H9 (cell line): ENCODE measurements at regions not wholly inside any gene's neighbourhood (a gene's known extent, or its start where the extent isn't known, plus 50 kb on each side); places are given as distances from the start of the nearest gene placed in this dataset.
"Not testable (repeated sequence)": the region's sequence is repeated elsewhere in the genome, so short reads cannot be mapped to it uniquely, and the experiment has no call there.

ENCODE experiments used
- DNase-seq: peaks from one replicate; pipeline ENCODE4 v3.0.0-alpha.2; 2017
- H2AFZ ChIP-seq: one replicate; pipeline ENCODE4 v1.6.1; 2013; ENCODE audit warnings: mild to moderate bottlenecking, low read length, control low read depth, moderate library complexity
- H2AK5ac ChIP-seq: 2 replicates; pipeline ENCODE4 v1.6.1; 2013; ENCODE audit warnings: low read length, control low read depth, mixed read lengths; ENCODE audit not compliant: insufficient read length
- H2BK120ac ChIP-seq: one replicate; pipeline ENCODE4 v1.6.1; 2013; ENCODE audit warnings: low read depth, mild to moderate bottlenecking, low read length, control low read depth, inconsistent platforms; ENCODE audit not compliant: poor library complexity, severe bottlenecking
- H2BK12ac ChIP-seq: 2 replicates; pipeline ENCODE4 v1.6.1; 2013; ENCODE audit warnings: low read length, control low read depth, mixed read lengths, low read depth; ENCODE audit not compliant: insufficient read length
- H2BK15ac ChIP-seq: 2 replicates; pipeline ENCODE4 v1.6.1; 2013; ENCODE audit warnings: low read depth, low read length, control low read depth
- H2BK20ac ChIP-seq: one replicate; pipeline ENCODE4 v1.6.1; 2013; ENCODE audit warnings: low read depth, mild to moderate bottlenecking, low read length, control low read depth, inconsistent platforms; ENCODE audit not compliant: poor library complexity, severe bottlenecking
- H2BK5ac ChIP-seq: 2 replicates; pipeline ENCODE4 v1.6.1; 2013; ENCODE audit warnings: low read length, control low read depth, mixed read lengths; ENCODE audit not compliant: insufficient read length
- H3K14ac ChIP-seq: 2 replicates; pipeline ENCODE4 v1.6.1; 2013; ENCODE audit warnings: low read length, control low read depth; ENCODE audit not compliant: insufficient read depth
- H3K18ac ChIP-seq: 2 replicates; pipeline ENCODE4 v1.6.1; 2013; ENCODE audit warnings: low read depth, mild to moderate bottlenecking, mixed read lengths, low read length, control low read depth; ENCODE audit not compliant: insufficient read length
- H3K23ac ChIP-seq: 2 replicates; pipeline ENCODE4 v1.6.1; 2013; ENCODE audit warnings: low read length, control low read depth, mixed read lengths, low read depth; ENCODE audit not compliant: insufficient read length
- H3K23me2 ChIP-seq: 2 replicates; pipeline ENCODE4 v1.6.1; 2013; ENCODE audit warnings: low read depth, mild to moderate bottlenecking, mixed read lengths, low read length, control low read depth; ENCODE audit not compliant: insufficient read length, poor library complexity, severe bottlenecking
- H3K27ac ChIP-seq: 2 replicates; pipeline ENCODE4 v1.5.1; 2013; ENCODE audit warnings: low read length, control low read depth, mixed read lengths, low read depth; ENCODE audit not compliant: insufficient read length
- H3K27me3 ChIP-seq: 2 replicates; pipeline ENCODE4 v1.6.1; 2013; ENCODE audit warnings: low read length, control low read depth, inconsistent platforms; ENCODE audit not compliant: insufficient read depth
- H3K4ac ChIP-seq: 2 replicates; pipeline ENCODE4 v1.6.1; 2013; ENCODE audit warnings: low read depth, mild to moderate bottlenecking, control low read depth, inconsistent platforms, low read length, moderate library complexity
- H3K4me1 ChIP-seq: 2 replicates; pipeline ENCODE4 v1.6.1; 2013; ENCODE audit warnings: low read length, control low read depth, inconsistent platforms; ENCODE audit not compliant: insufficient read depth
- H3K4me2 ChIP-seq: 2 replicates; pipeline ENCODE4 v1.6.1; 2013; ENCODE audit warnings: low read length, control low read depth, mixed read lengths; ENCODE audit not compliant: insufficient read length, insufficient read depth
- H3K56ac ChIP-seq: 2 replicates; pipeline ENCODE4 v1.6.1; 2013; ENCODE audit warnings: low read depth, mild to moderate bottlenecking, mixed read lengths, low read length, control low read depth; ENCODE audit not compliant: insufficient read length
- H3K79me1 ChIP-seq: 2 replicates; pipeline ENCODE4 v1.6.1; 2013; ENCODE audit warnings: low read depth, mild to moderate bottlenecking, moderate library complexity, low read length, control low read depth, inconsistent platforms; ENCODE audit not compliant: insufficient read depth, poor library complexity, severe bottlenecking
- H3K79me2 ChIP-seq: 2 replicates; pipeline ENCODE4 v1.6.1; 2013; ENCODE audit warnings: low read length, control low read depth, inconsistent platforms; ENCODE audit not compliant: insufficient read depth
- H3K9ac ChIP-seq: 2 replicates; pipeline ENCODE4 v1.6.1; 2013; ENCODE audit warnings: low read length, control low read depth, mixed read lengths; ENCODE audit not compliant: insufficient read length; ENCODE audit errors: extremely low read depth
- H3K9me3 ChIP-seq: one replicate; pipeline ENCODE4 v1.6.1; 2013; ENCODE audit warnings: low read depth, low read length, inconsistent platforms; ENCODE audit not compliant: control insufficient read depth
- H3T11ph ChIP-seq: one replicate; pipeline ENCODE4 v1.6.1; 2013; ENCODE audit warnings: mild to moderate bottlenecking, low read length, control low read depth, inconsistent platforms
- H4K20me1 ChIP-seq: one replicate; pipeline ENCODE4 v1.6.1; 2013; ENCODE audit not compliant: control insufficient read depth, insufficient read length, insufficient read depth
- H4K5ac ChIP-seq: 2 replicates; pipeline ENCODE4 v1.6.1; 2013; ENCODE audit warnings: low read depth, mild to moderate bottlenecking, mixed read lengths, low read length, control low read depth; ENCODE audit not compliant: insufficient read length
- H4K8ac ChIP-seq: replicated peaks from 2 replicates; pipeline ENCODE4 v1.6.1; 2013; ENCODE audit warnings: low read length, control low read depth, mixed read lengths, low read depth; ENCODE audit not compliant: insufficient read length
- H4K91ac ChIP-seq: 2 replicates; pipeline ENCODE4 v1.6.1; 2013; ENCODE audit warnings: low read depth, mild to moderate bottlenecking, moderate library complexity, mixed read lengths, low read length, control low read depth; ENCODE audit not compliant: insufficient read length
- H3K27ac Mint-ChIP-seq, 3 experiments: 2 replicates in 2 of 3; 3 replicates in 1 of 3; pipeline ENCODE4 v1.8.0; 2020 to 2021; ENCODE audit warnings: mixed read lengths in 3 of 3, mild to moderate bottlenecking in 1 of 3, moderate library complexity in 1 of 3
- H3K27me3 Mint-ChIP-seq: 2 replicates; pipeline ENCODE4 v1.8.0; 2021; ENCODE audit warnings: low read depth, mild to moderate bottlenecking, moderate library complexity, mixed read lengths
- H3K36me3 Mint-ChIP-seq, 3 experiments: 2 replicates in 2 of 3; 3 replicates in 1 of 3; pipeline ENCODE4 v1.8.0; 2020 to 2021; ENCODE audit warnings: low read depth in 3 of 3, mixed read lengths in 3 of 3; ENCODE audit not compliant: insufficient read depth in 1 of 3
- H3K4me1 Mint-ChIP-seq, 2 experiments: 2 replicates each; pipeline ENCODE4 v1.8.0; 2020; ENCODE audit warnings: mixed read lengths in 2 of 2
- H3K4me3 Mint-ChIP-seq, 2 experiments: 2 replicates in 1 of 2; 3 replicates in 1 of 2; pipeline ENCODE4 v1.8.0; 2020 to 2021; ENCODE audit warnings: mild to moderate bottlenecking in 2 of 2, mixed read lengths in 2 of 2, moderate library complexity in 1 of 2
- H3K9me3 Mint-ChIP-seq, 2 experiments: 2 replicates in 1 of 2; 3 replicates in 1 of 2; pipeline ENCODE4 v1.8.0; 2020; ENCODE audit warnings: mild to moderate bottlenecking in 2 of 2, mixed read lengths in 2 of 2, moderate library complexity in 1 of 2
- WGBS: extraction: QIAGEN DNeasy Blood & Tissue Kit; methylation state at CpG from one replicate; pipeline ENCODE4 v1.1.7; 2013; ENCODE audit warnings: missing lambda C conversion rate, low lambda C conversion rate, mixed read lengths; ENCODE audit not compliant: insufficient read length; ENCODE audit errors: extremely low coverage; 5-methylcytosine and 5-hydroxymethylcytosine counted together

DNA sequence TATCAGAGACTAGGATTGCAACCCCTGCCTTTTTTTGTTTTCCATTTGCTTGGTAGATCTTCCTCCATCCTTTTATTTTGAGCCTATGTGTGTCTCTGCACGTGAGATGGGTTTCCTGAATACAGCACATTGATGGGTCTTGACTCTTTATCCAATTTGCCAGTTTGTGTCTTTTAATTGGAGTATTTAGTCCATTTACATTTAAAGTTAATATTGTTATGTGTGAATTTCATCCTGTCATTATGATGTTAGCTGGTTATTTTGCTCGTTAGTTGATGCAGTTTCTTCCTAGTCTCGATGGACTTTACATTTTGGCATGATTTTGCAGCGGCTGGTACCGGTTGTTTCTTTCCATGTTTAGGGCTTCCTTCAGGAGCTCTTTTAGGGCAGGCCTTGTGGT lies 99.2 kb upstream of the CNTNAP2 start:
- H3K79me2 ChIP-seq, H4K91ac ChIP-seq, H3K23ac ChIP-seq, H3K4ac ChIP-seq, H3K9ac ChIP-seq, H3K4me1 ChIP-seq, H2AK5ac ChIP-seq, H4K20me1 ChIP-seq, H2BK12ac ChIP-seq, H3K27ac ChIP-seq, H3K4me2 ChIP-seq, H3K27me3 ChIP-seq, H3K36me3 Mint-ChIP-seq, H3K27ac Mint-ChIP-seq, H3K18ac ChIP-seq, H3K23me2 ChIP-seq, H4K8ac ChIP-seq, H4K5ac ChIP-seq, H2BK15ac ChIP-seq, H3K9me3 ChIP-seq, H3K27me3 Mint-ChIP-seq, H2AFZ ChIP-seq, DNase-seq, H3K14ac ChIP-seq, H3K79me1 ChIP-seq, H3K4me3 Mint-ChIP-seq, H2BK5ac ChIP-seq, H3K9me3 Mint-ChIP-seq, H3K56ac ChIP-seq, H3T11ph ChIP-seq, H2BK120ac ChIP-seq, H2BK20ac ChIP-seq: not testable (repeated sequence)
- peaks cover 11 to 12% of the 10 kb centered on the region in 2 experiments for H3K4me1 Mint-ChIP-seq
- WGBS: no CpG with 5 or more reads among the region's 5 CpGs

DNA sequence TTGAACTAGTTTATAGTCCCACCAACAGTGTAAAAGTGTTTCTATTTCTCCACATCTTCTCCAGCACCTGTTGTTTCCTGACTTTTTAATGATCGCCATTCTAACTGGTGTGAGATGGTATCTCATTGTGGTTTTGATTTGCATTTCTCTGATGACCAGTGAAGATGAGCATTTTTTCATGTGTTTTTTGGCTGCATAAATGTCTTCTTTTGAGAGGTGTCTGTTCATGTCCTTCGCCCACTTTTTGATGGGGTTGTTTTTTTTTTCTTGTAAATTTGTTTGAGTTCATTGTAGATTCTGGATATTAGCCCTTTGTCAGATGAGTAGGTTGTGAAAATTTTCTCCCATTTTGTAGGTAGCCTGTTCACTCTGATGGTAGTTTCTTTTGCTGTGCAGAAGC lies 102.4 kb upstream of the CNTNAP2 start:
- H4K91ac ChIP-seq, H3K36me3 Mint-ChIP-seq, H3K23ac ChIP-seq, H4K5ac ChIP-seq, H3K27me3 ChIP-seq, H3K4me3 Mint-ChIP-seq, H3K23me2 ChIP-seq, H2BK20ac ChIP-seq, H3K14ac ChIP-seq, H2BK15ac ChIP-seq, H2BK120ac ChIP-seq, H3K79me2 ChIP-seq, H3K4ac ChIP-seq, H3K79me1 ChIP-seq, H2AFZ ChIP-seq, H3K27ac Mint-ChIP-seq, H3K27me3 Mint-ChIP-seq, H3K4me1 Mint-ChIP-seq, H2BK5ac ChIP-seq, H3K9me3 ChIP-seq, H3K18ac ChIP-seq, H3K4me1 ChIP-seq, H3K9me3 Mint-ChIP-seq, DNase-seq, H3K27ac ChIP-seq, H3K9ac ChIP-seq, H4K20me1 ChIP-seq, H3K56ac ChIP-seq, H2BK12ac ChIP-seq, H4K8ac ChIP-seq, H3T11ph ChIP-seq, H2AK5ac ChIP-seq, H3K4me2 ChIP-seq: not testable (repeated sequence)
- no CpG with 5 or more reads among the region's 2 CpGs for whole genome bisulfite sequencing
